GM12892 (cell line): ENCODE measurements at regions not wholly inside any gene's neighbourhood (a gene's known extent, or its start where the extent isn't known, plus 50 kb on each side); places are given as distances from the start of the nearest gene placed in this dataset.

Experiments
- POLR2A ChIP-seq: IDR thresholded peaks from 2 replicates; pipeline ENCODE4 v1.6.1; 2011; ENCODE audit warnings: low read depth, low read length, control low read depth
- TAF1 ChIP-seq: IDR thresholded peaks from 2 replicates; pipeline ENCODE4 v1.6.1; 2011; ENCODE audit warnings: low read depth, mild to moderate bottlenecking, control low read depth, low read length, borderline replicate concordance

DNA sequence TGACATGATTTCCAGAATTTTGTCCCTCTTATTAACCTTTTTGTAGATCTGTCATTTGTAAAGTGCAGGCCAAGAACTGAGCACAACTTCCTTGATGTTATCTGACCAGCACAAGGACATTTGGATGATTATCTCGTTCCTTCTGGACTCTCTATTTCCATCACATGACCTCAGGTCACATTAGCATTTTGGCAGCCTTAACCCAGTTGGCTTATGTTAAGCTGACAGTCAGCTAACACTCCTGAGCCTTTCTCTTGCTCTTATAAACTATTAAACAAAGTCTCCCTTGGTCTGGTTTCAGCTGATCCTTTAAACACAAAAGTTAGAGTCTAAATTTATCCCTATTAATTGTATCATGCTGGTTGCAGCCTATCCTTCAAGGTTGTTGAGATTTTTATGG is 167.2 kb upstream of the RBBP8 start:
- TF ChIP-seq POLR2A = no peak
- TF ChIP-seq TAF1 = no peak
